Mucosa of descending colon (tissue), 3 donors: ENCODE measurements at regions not wholly inside any gene's neighbourhood (a gene's known extent, or its start where the extent isn't known, plus 50 kb on each side); places are given as distances from the start of the nearest gene placed in this dataset.

Source experiments
- ATAC-seq: fragments of 200-7000 bp; cut with Tn5 transposase; one replicate; pipeline ENCODE4 v1.9.1; 2020; ENCODE audit warnings: mild to moderate bottlenecking, moderate library complexity
- DNase-seq, 3 donors: peaks; one replicate each; pipeline ENCODE4 v3.0.0-alpha.2; 2020
- H3K36me3 ChIP-seq: fragments of 200-600 bp; one replicate; pipeline ENCODE4 v1.8.0; 2021; ENCODE audit warnings: low read depth, mild to moderate bottlenecking
- H3K4me1 ChIP-seq: fragments of 200-600 bp; one replicate; pipeline ENCODE4 v1.8.0; 2021; ENCODE audit warnings: low read depth, mild to moderate bottlenecking
- H3K4me3 ChIP-seq: fragments of 200-600 bp; one replicate; pipeline ENCODE4 v1.8.0; 2021; ENCODE audit warnings: mild to moderate bottlenecking
- H3K9me3 ChIP-seq: fragments of 200-600 bp; one replicate; pipeline ENCODE4 v1.8.0; 2021; ENCODE audit warnings: mild to moderate bottlenecking
- CTCF ChIP-seq: fragments of 200-600 bp; IDR thresholded peaks from one replicate; pipeline ENCODE4 v1.8.0; 2022; ENCODE audit warnings: antibody characterized with exemption, mild to moderate bottlenecking
- intact Hi-C, 2 donors: fragments of 100-400 bp; cut with DNase I in 1 of 2; cut with micrococcal nuclease in 1 of 2; formaldehyde crosslinking; loops; one replicate each; pipeline versions ENCODE4 v1.11.0 to v1.11.1; 2022; cut with DNase I, micrococcal nuclease
- donor health status: DM: no; HTN: no; CAD: no; lungs with moderate emphysema.
- donor health status: DM: no; HTN: no; CAD: no.
- donor health status: DM: no; HTN: yes; CAD: no.

GRCh38 chr3:102095383-102095782 lies 246.1 kb downstream of the NFKBIZ start:
- intact Hi-C loops = no loop called here
- Histone ChIP-seq H3K9me3 (no peaks in the 10 kb centered on the region), H3K4me3 (no peak overlapping the region), H3K36me3 (no peaks in the 10 kb centered on the region), H3K4me1 (peaks cover 3% of the 10 kb centered on the region)
- no peak for DNase-seq
- TF ChIP-seq CTCF = no peak
- no peak for ATAC-seq

- no peak for TF ChIP-seq CTCF
- Histone ChIP-seq H3K36me3 (no peaks in the 10 kb centered on the region), H3K9me3 (no peaks in the 10 kb centered on the region), H3K4me3 (no peak overlapping the region), H3K4me1 (no peaks in the 10 kb centered on the region)
- intact Hi-C loops = no loop called here
- no peak for DNase-seq
- ATAC-seq = no peak
Measured at GRCh38 chr3:102096066-102096465, 246.8 kb downstream of the NFKBIZ start.

GRCh38 chr3:102098130-102098885 lies 249.0 kb downstream of the NFKBIZ start:
- no peak overlapping the region for H3K4me3 ChIP-seq
- no peak for DNase-seq
- H3K4me1 ChIP-seq = no peaks in the 10 kb centered on the region
- no peaks in the 10 kb centered on the region for H3K36me3 ChIP-seq
- no peak for ATAC-seq
- no peak for TF ChIP-seq CTCF
- no peaks in the 10 kb centered on the region for H3K9me3 ChIP-seq
- intact Hi-C loops = no loop called here

GRCh38 chr3:102099913-102100312 lies 250.6 kb downstream of the NFKBIZ start:
- ATAC-seq (no peak), DNase-seq (no peak)
- H3K4me1 ChIP-seq = no peaks in the 10 kb centered on the region
- intact Hi-C loops = no loop called here
- H3K9me3 ChIP-seq = no peaks in the 10 kb centered on the region
- no peaks in the 10 kb centered on the region for H3K36me3 ChIP-seq
- H3K4me3 ChIP-seq = no peak overlapping the region
- no peak for TF ChIP-seq CTCF

GRCh38 chr3:102102394-102102793 lies 253.1 kb downstream of the NFKBIZ start:
- H3K36me3 ChIP-seq = no peaks in the 10 kb centered on the region
- no peak for TF ChIP-seq CTCF
- no peaks in the 10 kb centered on the region for H3K4me1 ChIP-seq
- intact Hi-C loops = no loop called here
- ATAC-seq (peak; percentile 54), DNase-seq (no peak)
- H3K9me3 ChIP-seq = peaks cover 1% of the 10 kb centered on the region
- H3K4me3 ChIP-seq = no peak overlapping the region

- H3K9me3 ChIP-seq = peaks cover 6% of the 10 kb centered on the region
- no peak for DNase-seq
- TF ChIP-seq CTCF = no peak
- intact Hi-C loops = no loop called here
- no peak for ATAC-seq
- no peak overlapping the region for H3K4me3 ChIP-seq
- no peaks in the 10 kb centered on the region for H3K4me1 ChIP-seq
- no peaks in the 10 kb centered on the region for H3K36me3 ChIP-seq
Measured at GRCh38 chr3:102104033-102104432, 254.7 kb downstream of the NFKBIZ start.
